A673 (cell line): ENCODE measurements at regions not wholly inside any gene's neighbourhood (a gene's known extent, or its start where the extent isn't known, plus 50 kb on each side); places are given as distances from the start of the nearest gene placed in this dataset.

ENCODE experiments used
- CTCF ChIP-seq: fragments of 300-800, 200-600 bp; sonication (generic); conservative IDR thresholded peaks from 2 replicates; pipeline ENCODE4 v1.5.1; 2017; ENCODE audit warnings: low read depth, mild to moderate bottlenecking, antibody characterized with exemption, low read length, moderate library complexity, mixed read lengths
- EZH2 ChIP-seq: fragments of 200-600 bp; sonication (generic); IDR thresholded peaks from 2 replicates; pipeline ENCODE4 v1.6.1; 2017; ENCODE audit warnings: borderline replicate concordance, low read depth, mild to moderate bottlenecking, mixed read lengths, antibody characterized with exemption, low read length; ENCODE audit not compliant: poor library complexity, severe bottlenecking

GRCh38 chr3:135788978-135789377 is 176.6 kb upstream of the PPP2R3A start:
- no peak for TF ChIP-seq CTCF
- TF ChIP-seq EZH2, result no peak
